ENCODE measurements at regions not wholly inside any gene's neighbourhood (a gene's known extent, or its start where the extent isn't known, plus 50 kb on each side); places are given as distances from the start of the nearest gene placed in this dataset.

GRCh38 chr13:48909056-48909389 lies 66.7 kb upstream of the FNDC3A start:
- Histone ChIP-seq H3K36me3 (no peaks in the 10 kb centered on the region), H3K27me3 (no peaks in the 10 kb centered on the region), H3K4me3 (no peak overlapping the region), H3K4me1 (peaks cover 0 to 3% of the 10 kb centered on the region in 2 donors), H3K27ac (peak overlapping the region; percentile 10 to 55), H3K9me3 (no peaks in the 10 kb centered on the region)
- DNase-seq (ENCODE audit: low spot score in 2 of 2), result no peak
- no peak for TF ChIP-seq CTCF (IDR thresholded peaks at IDR 0.05)
- intact Hi-C loops (cut with DNase I), result no loop called here

GRCh38 chr13:48910686-48911085 lies 65.0 kb upstream of the FNDC3A start:
- DNase-seq (ENCODE audit: low spot score in 2 of 2), result no peak
- no peaks in the 10 kb centered on the region for H3K9me3 ChIP-seq
- H3K27ac ChIP-seq, result no peak overlapping the region
- H3K27me3 ChIP-seq, result no peaks in the 10 kb centered on the region
- no peaks in the 10 kb centered on the region for H3K36me3 ChIP-seq
- H3K4me3 ChIP-seq, result no peak overlapping the region
- intact Hi-C loops (cut with DNase I), result no loop called here
- TF ChIP-seq CTCF (IDR thresholded peaks at IDR 0.05), result no peak
- peaks cover 0 to 3% of the 10 kb centered on the region in 2 donors for H3K4me1 ChIP-seq

GRCh38 chr13:48919751-48920150 lies 56.0 kb upstream of the FNDC3A start:
- intact Hi-C loops (cut with DNase I), result no loop called here
- DNase-seq (ENCODE audit: low spot score in 2 of 2), result no peak
- TF ChIP-seq CTCF (IDR thresholded peaks at IDR 0.05), result no peak
- no peaks in the 10 kb centered on the region for H3K36me3 ChIP-seq
- no peaks in the 10 kb centered on the region for H3K27me3 ChIP-seq
- H3K27ac ChIP-seq, result no peak overlapping the region
- H3K4me1 ChIP-seq, result no peaks in the 10 kb centered on the region
- H3K9me3 ChIP-seq, result no peaks in the 10 kb centered on the region
- no peak overlapping the region for H3K4me3 ChIP-seq

GRCh38 chr13:48920730-48921129 lies 55.0 kb upstream of the FNDC3A start:
- no peak for TF ChIP-seq CTCF (IDR thresholded peaks at IDR 0.05)
- Histone ChIP-seq H3K9me3 (no peaks in the 10 kb centered on the region), H3K4me1 (no peaks in the 10 kb centered on the region), H3K4me3 (no peak overlapping the region), H3K27ac (no peak overlapping the region), H3K36me3 (no peaks in the 10 kb centered on the region), H3K27me3 (no peaks in the 10 kb centered on the region)
- DNase-seq (ENCODE audit: low spot score in 2 of 2), result no peak
- intact Hi-C loops (cut with DNase I), result no loop called here

- intact Hi-C loops (cut with DNase I), result no loop called here
- Histone ChIP-seq H3K27ac (no peak overlapping the region), H3K4me1 (no peaks in the 10 kb centered on the region), H3K4me3 (no peak overlapping the region), H3K36me3 (no peaks in the 10 kb centered on the region), H3K9me3 (no peaks in the 10 kb centered on the region), H3K27me3 (no peaks in the 10 kb centered on the region)
- TF ChIP-seq CTCF (IDR thresholded peaks at IDR 0.05), result no peak
- DNase-seq (ENCODE audit: low spot score in 2 of 2), result no peak
These were observed 52.3 kb upstream of the FNDC3A start for GRCh38 chr13:48923376-48923775.

- H3K9me3 ChIP-seq, result peaks cover 0 to 1% of the 10 kb centered on the region in 2 donors
- DNase-seq (ENCODE audit: low spot score in 2 of 2), result no peak
- no peaks in the 10 kb centered on the region for H3K36me3 ChIP-seq
- H3K27me3 ChIP-seq, result no peaks in the 10 kb centered on the region
- TF ChIP-seq CTCF (IDR thresholded peaks at IDR 0.05), result no peak
- intact Hi-C loops (cut with DNase I), result no loop called here
- H3K4me1 ChIP-seq, result no peaks in the 10 kb centered on the region
- H3K4me3 ChIP-seq, result no peak overlapping the region
- no peak overlapping the region for H3K27ac ChIP-seq
These were observed 50.7 kb upstream of the FNDC3A start for GRCh38 chr13:48925001-48925400.

Data from ascending aorta (tissue), 2 donors.